ENCODE measurements at regions not wholly inside any gene's neighbourhood (a gene's known extent, or its start where the extent isn't known, plus 50 kb on each side); places are given as distances from the start of the nearest gene placed in this dataset.

DNA sequence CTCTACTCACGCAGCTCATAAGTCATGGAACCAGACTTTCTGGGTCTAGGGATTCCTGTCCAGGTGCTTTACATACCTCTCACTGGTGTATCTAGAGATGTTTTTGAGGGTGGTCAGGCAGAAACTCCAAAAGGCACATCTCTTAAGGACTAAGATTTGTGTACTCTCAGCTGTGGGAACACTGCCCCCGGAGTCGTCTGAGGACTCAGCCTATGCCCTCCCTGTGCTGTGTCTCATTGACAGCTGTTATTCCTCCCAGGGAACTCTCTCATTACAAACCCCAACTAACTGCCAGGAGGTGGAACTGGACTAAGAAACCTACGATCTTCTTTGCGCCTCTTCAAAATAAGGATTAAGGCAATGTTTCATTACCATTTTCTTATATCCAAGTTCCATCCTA is 293.9 kb upstream of the DLGAP1 start:
- no peak for DNase-seq (ENCODE audit: low spot score)
- TF ChIP-seq, protein P1, sequence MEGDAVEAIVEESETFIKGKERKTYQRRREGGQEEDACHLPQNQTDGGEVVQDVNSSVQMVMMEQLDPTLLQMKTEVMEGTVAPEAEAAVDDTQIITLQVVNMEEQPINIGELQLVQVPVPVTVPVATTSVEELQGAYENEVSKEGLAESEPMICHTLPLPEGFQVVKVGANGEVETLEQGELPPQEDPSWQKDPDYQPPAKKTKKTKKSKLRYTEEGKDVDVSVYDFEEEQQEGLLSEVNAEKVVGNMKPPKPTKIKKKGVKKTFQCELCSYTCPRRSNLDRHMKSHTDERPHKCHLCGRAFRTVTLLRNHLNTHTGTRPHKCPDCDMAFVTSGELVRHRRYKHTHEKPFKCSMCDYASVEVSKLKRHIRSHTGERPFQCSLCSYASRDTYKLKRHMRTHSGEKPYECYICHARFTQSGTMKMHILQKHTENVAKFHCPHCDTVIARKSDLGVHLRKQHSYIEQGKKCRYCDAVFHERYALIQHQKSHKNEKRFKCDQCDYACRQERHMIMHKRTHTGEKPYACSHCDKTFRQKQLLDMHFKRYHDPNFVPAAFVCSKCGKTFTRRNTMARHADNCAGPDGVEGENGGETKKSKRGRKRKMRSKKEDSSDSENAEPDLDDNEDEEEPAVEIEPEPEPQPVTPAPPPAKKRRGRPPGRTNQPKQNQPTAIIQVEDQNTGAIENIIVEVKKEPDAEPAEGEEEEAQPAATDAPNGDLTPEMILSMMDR (IDR thresholded peaks at IDR 0.05; ENCODE audit: extremely low read depth, missing control alignments), result no peak

DNA sequence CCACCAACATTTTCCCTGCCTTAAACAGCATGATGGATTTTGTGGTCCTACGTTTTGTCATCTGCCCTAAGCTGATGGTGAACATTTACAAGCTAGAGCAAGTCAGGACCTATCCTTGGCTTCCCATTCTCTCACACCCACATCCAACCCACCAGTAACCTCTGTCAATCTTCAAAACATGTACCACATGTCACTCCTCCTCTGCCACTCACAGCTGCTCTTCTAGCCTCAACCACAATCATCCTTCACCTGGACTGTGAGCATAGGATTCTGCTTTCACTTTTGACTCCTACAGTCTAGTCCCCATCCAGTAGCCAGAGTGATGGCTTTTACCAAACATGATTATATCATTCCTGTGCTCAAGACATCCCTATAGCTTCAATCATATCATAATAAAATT is 279.8 kb upstream of the DLGAP1 start:
- TF ChIP-seq, protein P1 (IDR thresholded peaks at IDR 0.05; ENCODE audit: extremely low read depth, missing control alignments), result no peak
- no peak for DNase-seq (ENCODE audit: low spot score)

DNA sequence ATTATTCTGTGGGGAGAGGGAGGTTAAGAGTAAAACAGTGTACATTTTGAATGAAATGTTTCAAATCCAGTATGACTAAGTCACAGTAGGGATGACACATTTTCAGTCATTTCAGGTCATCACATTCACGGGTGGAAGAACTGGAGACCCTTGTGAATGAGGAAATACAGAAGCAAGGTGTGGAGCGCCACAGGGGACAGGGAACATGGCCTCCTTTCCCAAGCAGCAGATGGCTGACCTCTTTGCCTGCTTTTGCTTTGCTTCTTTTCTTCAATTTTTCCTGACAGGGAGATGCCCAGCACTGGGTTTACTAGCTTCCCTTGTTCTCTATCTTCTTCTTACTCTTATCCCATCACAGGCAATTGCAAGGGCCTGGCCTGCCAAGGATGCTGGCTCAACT is 278.9 kb upstream of the DLGAP1 start:
- TF ChIP-seq, protein P1 (IDR thresholded peaks at IDR 0.05; ENCODE audit: extremely low read depth, missing control alignments), result no peak
- DNase-seq (ENCODE audit: low spot score), result no peak

DNA sequence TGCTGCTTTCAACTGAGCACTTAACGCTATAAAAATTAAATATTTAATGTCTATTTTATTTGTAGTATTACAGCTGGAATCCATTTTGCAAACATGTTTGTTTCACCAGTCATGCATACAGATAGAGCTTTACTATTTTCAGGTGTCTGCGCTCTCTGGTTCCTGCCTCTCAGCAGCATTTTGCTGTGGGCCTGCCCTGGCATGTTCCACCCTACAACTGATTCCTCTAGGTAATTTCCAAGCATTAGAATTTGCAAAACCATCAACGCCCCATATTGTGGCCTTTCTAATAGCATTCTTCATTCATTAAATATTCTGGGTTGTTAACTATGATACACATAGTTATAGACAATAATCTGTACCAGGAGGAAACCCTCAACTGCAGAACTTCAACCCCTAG is 266.4 kb upstream of the DLGAP1 start:
- TF ChIP-seq, protein P1 (IDR thresholded peaks at IDR 0.05; ENCODE audit: extremely low read depth, missing control alignments), result no peak
- no peak for DNase-seq (ENCODE audit: low spot score)

DNA sequence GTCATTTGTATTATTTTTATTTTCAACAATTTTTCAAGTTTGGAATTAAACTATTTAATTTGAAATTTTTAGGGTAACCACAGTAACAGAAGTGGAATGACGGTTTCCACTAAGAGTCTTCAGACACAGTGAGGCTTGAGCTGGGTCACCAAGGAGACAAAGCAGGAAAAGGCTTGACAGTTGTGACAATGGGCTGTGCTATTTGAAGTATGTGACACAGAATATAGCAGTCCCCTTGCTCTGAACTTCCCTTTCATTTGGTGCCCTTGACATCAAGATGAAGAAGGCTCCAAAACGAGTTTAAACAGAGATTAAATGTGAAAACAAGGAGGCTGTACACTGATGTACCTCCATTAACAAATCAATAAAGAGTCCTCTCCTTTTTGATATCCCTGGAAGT is 265.4 kb upstream of the DLGAP1 start:
- no peak for DNase-seq (ENCODE audit: low spot score)
- TF ChIP-seq, protein P1 (IDR thresholded peaks at IDR 0.05; ENCODE audit: extremely low read depth, missing control alignments), result no peak

DNA sequence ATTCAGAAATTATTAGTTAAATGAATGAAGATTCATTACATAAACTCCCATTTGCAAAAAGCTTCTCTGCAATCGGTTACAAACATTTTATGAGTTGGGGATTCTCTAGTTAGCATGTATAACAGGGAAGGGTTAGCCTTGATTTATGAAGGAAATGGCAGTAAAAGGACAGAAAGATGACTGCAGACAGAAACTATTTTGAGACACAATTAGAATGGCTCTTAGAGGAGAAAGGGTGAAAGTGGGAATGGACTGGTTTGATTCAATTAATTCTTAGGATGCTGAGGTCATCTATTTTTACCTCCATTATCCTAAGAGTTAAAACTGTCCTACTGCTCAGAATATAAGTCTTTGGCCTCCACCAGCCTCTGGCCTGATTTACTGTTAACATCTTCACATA is 250.8 kb upstream of the DLGAP1 start:
- TF ChIP-seq, protein P1 (IDR thresholded peaks at IDR 0.05; ENCODE audit: extremely low read depth, missing control alignments), result no peak
- no peak for DNase-seq (ENCODE audit: low spot score)

DNA sequence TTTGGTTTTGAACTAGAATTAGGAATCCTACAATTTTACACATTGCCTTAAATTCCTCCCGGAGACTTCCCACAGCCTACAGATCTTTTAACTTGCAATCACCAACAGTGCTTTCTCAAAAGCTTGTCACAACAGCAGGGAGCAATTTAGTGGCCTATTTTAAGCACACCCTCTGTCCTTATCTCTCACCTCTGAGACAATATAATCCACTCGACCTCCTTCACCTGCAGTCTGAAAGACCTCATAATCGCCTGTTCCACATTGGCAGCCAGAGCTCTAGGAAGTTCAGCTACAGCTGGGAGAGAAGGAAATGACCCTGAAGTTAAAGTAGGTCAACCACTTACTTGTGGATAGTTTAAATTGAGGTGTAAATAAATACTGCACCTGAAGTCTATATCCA is 249.7 kb upstream of the DLGAP1 start:
- TF ChIP-seq, protein P1 (IDR thresholded peaks at IDR 0.05; ENCODE audit: extremely low read depth, missing control alignments), result no peak
- DNase-seq (ENCODE audit: low spot score), result no peak
